ENCODE measurements at regions not wholly inside any gene's neighbourhood (a gene's known extent, or its start where the extent isn't known, plus 50 kb on each side); places are given as distances from the start of the nearest gene placed in this dataset.
"Not testable (repeated sequence)": the region's sequence is repeated elsewhere in the genome, so short reads cannot be mapped to it uniquely, and the experiment has no call there.

GRCh38 chr10:30170146-30170545, 110.8 kb upstream of the JCAD start:
- H3K9ac ChIP-seq = no peak overlapping the region
- no peak overlapping the region for H3K27ac ChIP-seq
- no peak overlapping the region for H3K27ac Mint-ChIP-seq
- no peaks in the 10 kb centered on the region for H3K4me1 Mint-ChIP-seq
- H3K79me2 ChIP-seq (ENCODE audit: low read depth) = no peaks in the 10 kb centered on the region
- H3K4me3 ChIP-seq = no peak overlapping the region
- H3K27me3 Mint-ChIP-seq (ENCODE audit: insufficient read depth, low read depth) = peaks cover 5% of the 10 kb centered on the region
- H3F3A ChIP-seq (ENCODE audit: low read depth) = no peaks in the 10 kb centered on the region
- H3K4me2 ChIP-seq = no peak overlapping the region
- H2AFZ ChIP-seq (replicated peaks) = no peak overlapping the region
- H3K4me3 Mint-ChIP-seq = no peak overlapping the region
- peaks cover 4% of the 10 kb centered on the region for H3K36me3 Mint-ChIP-seq
- H3K4me1 ChIP-seq = no peaks in the 10 kb centered on the region
- no peaks in the 10 kb centered on the region for H3K36me3 ChIP-seq
- no peaks in the 10 kb centered on the region for H3K27me3 ChIP-seq
- peaks cover 9% of the 10 kb centered on the region for H3K9me3 Mint-ChIP-seq
- TF ChIP-seq, protein P1, sequence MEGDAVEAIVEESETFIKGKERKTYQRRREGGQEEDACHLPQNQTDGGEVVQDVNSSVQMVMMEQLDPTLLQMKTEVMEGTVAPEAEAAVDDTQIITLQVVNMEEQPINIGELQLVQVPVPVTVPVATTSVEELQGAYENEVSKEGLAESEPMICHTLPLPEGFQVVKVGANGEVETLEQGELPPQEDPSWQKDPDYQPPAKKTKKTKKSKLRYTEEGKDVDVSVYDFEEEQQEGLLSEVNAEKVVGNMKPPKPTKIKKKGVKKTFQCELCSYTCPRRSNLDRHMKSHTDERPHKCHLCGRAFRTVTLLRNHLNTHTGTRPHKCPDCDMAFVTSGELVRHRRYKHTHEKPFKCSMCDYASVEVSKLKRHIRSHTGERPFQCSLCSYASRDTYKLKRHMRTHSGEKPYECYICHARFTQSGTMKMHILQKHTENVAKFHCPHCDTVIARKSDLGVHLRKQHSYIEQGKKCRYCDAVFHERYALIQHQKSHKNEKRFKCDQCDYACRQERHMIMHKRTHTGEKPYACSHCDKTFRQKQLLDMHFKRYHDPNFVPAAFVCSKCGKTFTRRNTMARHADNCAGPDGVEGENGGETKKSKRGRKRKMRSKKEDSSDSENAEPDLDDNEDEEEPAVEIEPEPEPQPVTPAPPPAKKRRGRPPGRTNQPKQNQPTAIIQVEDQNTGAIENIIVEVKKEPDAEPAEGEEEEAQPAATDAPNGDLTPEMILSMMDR (IDR thresholded peaks at IDR 0.05) = no peak
- TF ChIP-seq EZH2phosphoT487 (IDR thresholded peaks at IDR 0.05) = no peak
- no peak for TF ChIP-seq EZH2 (IDR thresholded peaks at IDR 0.05)
- no peaks in the 10 kb centered on the region for H3K9me3 ChIP-seq (ENCODE audit: low read depth)
- H4K20me1 ChIP-seq (ENCODE audit: low read depth) = no peaks in the 10 kb centered on the region
- no peak for DNase-seq (ENCODE audit: low spot score)

DNA sequence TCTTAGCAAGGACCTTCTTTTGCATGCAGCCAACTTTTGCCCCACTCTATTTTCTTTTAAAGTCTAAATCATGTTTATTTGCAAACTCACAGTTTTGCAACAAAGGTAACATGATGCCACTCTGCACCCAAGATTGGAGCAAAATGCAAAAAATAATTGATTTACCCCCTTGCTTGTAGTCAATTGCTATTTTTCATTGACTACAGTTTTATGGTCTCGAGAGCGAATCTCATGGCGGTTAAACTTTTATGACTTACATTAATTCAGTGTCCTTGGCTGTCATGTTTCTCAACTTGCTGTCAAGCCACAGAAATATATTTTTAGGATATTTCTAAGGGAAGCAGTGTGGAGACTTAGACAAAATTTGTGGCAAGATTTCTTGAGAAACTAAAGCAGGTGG, 110.0 kb upstream of the JCAD start:
- Histone ChIP-seq H3K27me3 (no peaks in the 10 kb centered on the region), H3K27ac (no peak overlapping the region), H3K79me2 (ENCODE audit: low read depth) (no peaks in the 10 kb centered on the region), H3F3A (ENCODE audit: low read depth) (no peaks in the 10 kb centered on the region), H3K4me1 (no peaks in the 10 kb centered on the region), H3K9ac (no peak overlapping the region), H2AFZ (replicated peaks) (no peak overlapping the region), H3K36me3 (no peaks in the 10 kb centered on the region), H3K4me3 (no peak overlapping the region), H3K4me2 (no peak overlapping the region), H4K20me1 (ENCODE audit: low read depth) (no peaks in the 10 kb centered on the region), H3K9me3 (ENCODE audit: low read depth) (no peaks in the 10 kb centered on the region)
- TF ChIP-seq, protein P1 (IDR thresholded peaks at IDR 0.05) = no peak
- TF ChIP-seq EZH2phosphoT487 (IDR thresholded peaks at IDR 0.05) = no peak
- no peak for TF ChIP-seq EZH2 (IDR thresholded peaks at IDR 0.05)
- Mint-ChIP-seq H3K27ac (no peak overlapping the region), H3K36me3 (peaks cover 4% of the 10 kb centered on the region), H3K4me3 (no peak overlapping the region), H3K4me1 (no peaks in the 10 kb centered on the region), H3K9me3 (peaks cover 9% of the 10 kb centered on the region), H3K27me3 (ENCODE audit: insufficient read depth, low read depth) (peaks cover 5% of the 10 kb centered on the region)
- DNase-seq (ENCODE audit: low spot score) = no peak

DNA sequence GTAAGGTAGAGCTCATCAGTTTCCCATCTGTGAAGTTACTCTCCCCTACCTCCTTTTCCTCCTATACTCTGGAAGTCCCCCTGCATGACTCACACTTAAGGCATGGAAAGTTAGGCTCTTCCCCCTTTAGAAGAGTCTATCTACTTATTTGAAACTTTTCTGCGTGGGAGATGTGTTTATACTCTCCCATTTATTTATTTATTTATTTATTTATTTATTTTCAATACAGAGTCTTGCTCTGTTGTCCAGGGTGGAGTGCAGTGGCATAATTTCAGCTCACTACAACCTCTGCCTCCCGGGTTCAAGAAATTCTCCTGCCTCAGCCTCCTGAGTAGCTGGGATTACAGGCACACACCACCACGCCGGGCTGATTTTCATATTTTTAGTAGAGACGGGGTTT, 107.5 kb upstream of the JCAD start:
- Mint-ChIP-seq H3K27ac (no peak overlapping the region), H3K9me3 (peaks cover 13% of the 10 kb centered on the region), H3K27me3 (ENCODE audit: insufficient read depth, low read depth) (peaks cover 5% of the 10 kb centered on the region), H3K4me1 (no peaks in the 10 kb centered on the region), H3K36me3 (peaks cover 4% of the 10 kb centered on the region), H3K4me3 (no peak overlapping the region)
- no peak for DNase-seq (ENCODE audit: low spot score)
- Histone ChIP-seq H3F3A (ENCODE audit: low read depth) (no peaks in the 10 kb centered on the region), H3K79me2 (ENCODE audit: low read depth) (no peaks in the 10 kb centered on the region), H3K27ac (no peak overlapping the region), H3K36me3 (no peaks in the 10 kb centered on the region), H3K27me3 (no peaks in the 10 kb centered on the region), H3K4me3 (no peak overlapping the region), H4K20me1 (ENCODE audit: low read depth) (no peaks in the 10 kb centered on the region), H2AFZ (replicated peaks) (no peak overlapping the region), H3K4me2 (no peak overlapping the region), H3K4me1 (no peaks in the 10 kb centered on the region), H3K9ac (no peak overlapping the region), H3K9me3 (ENCODE audit: low read depth) (no peaks in the 10 kb centered on the region)
- TF ChIP-seq EZH2phosphoT487 (IDR thresholded peaks at IDR 0.05) = no peak
- TF ChIP-seq, protein P1 (IDR thresholded peaks at IDR 0.05) = no peak
- TF ChIP-seq EZH2 (IDR thresholded peaks at IDR 0.05) = no peak

GRCh38 chr10:30163410-30163809, 104.0 kb upstream of the JCAD start:
- not testable (repeated sequence) for H3K36me3 Mint-ChIP-seq; H3K9me3 ChIP-seq (ENCODE audit: low read depth); H3K4me3 ChIP-seq; H4K20me1 ChIP-seq (ENCODE audit: low read depth); H3K79me2 ChIP-seq (ENCODE audit: low read depth); H3K27me3 Mint-ChIP-seq (ENCODE audit: insufficient read depth, low read depth); H2AFZ ChIP-seq (replicated peaks); DNase-seq (ENCODE audit: low spot score); H3K9ac ChIP-seq; H3K27ac ChIP-seq; H3K27ac Mint-ChIP-seq; H3K27me3 ChIP-seq; H3F3A ChIP-seq (ENCODE audit: low read depth); H3K4me1 ChIP-seq; H3K4me2 ChIP-seq; H3K4me3 Mint-ChIP-seq; H3K36me3 ChIP-seq
- H3K9me3 Mint-ChIP-seq = peaks cover 15% of the 10 kb centered on the region
- peaks cover 10% of the 10 kb centered on the region for H3K4me1 Mint-ChIP-seq

DNA sequence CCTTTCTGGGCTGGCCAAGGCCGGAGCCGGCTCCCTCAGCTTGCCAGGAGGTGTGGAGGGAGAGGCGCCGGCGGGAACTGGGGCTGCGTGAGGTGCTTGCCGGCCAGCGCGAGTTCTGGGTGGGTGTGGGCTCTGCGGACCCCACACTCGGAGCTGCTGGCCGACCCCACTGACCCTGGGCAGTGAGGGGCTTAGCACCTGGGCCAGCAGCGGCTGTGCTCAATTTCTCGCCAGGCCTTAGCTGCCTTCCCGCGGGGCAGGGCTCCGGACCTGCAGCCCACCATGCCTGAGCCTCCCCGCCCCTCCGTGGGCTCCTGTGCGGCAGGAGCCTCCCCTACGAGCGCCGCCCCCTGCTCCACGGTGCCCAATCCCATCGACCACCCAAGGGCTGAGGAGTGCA, 103.4 kb upstream of the JCAD start:
- not testable (repeated sequence) for H3K27me3 Mint-ChIP-seq (ENCODE audit: insufficient read depth, low read depth); H3K27me3 ChIP-seq; H3K9ac ChIP-seq; H3K4me3 ChIP-seq; H2AFZ ChIP-seq (replicated peaks); H3K36me3 Mint-ChIP-seq; H3K4me3 Mint-ChIP-seq; H3K4me2 ChIP-seq; H3K79me2 ChIP-seq (ENCODE audit: low read depth); H3K36me3 ChIP-seq; H4K20me1 ChIP-seq (ENCODE audit: low read depth); DNase-seq (ENCODE audit: low spot score); H3K27ac ChIP-seq; H3K27ac Mint-ChIP-seq; H3F3A ChIP-seq (ENCODE audit: low read depth); H3K4me1 ChIP-seq; H3K9me3 ChIP-seq (ENCODE audit: low read depth)
- peaks cover 10% of the 10 kb centered on the region for H3K4me1 Mint-ChIP-seq
- peaks cover 12% of the 10 kb centered on the region for H3K9me3 Mint-ChIP-seq
